Prostate gland (tissue), 2 donors: ENCODE measurements at regions not wholly inside any gene's neighbourhood (a gene's known extent, or its start where the extent isn't known, plus 50 kb on each side); places are given as distances from the start of the nearest gene placed in this dataset.

Source experiments
- DNase-seq: peaks from one replicate; pipeline ENCODE4 v3.0.0-alpha.2; 2019; ENCODE audit warnings: low spot score
- H3K27ac ChIP-seq, 2 donors: fragments of 200-600 bp; sonication (generic); 2 replicates each; pipeline ENCODE4 v1.5.1; 2017 to 2019
- H3K27me3 ChIP-seq: fragments of 200-600 bp; sonication (generic); replicated peaks from 2 replicates; pipeline ENCODE4 v1.5.1; 2019; ENCODE audit not compliant: insufficient read depth
- H3K36me3 ChIP-seq, 2 donors: fragments of 200-600 bp; sonication (generic); 1 replicate in 1 of 2; 2 replicates in 1 of 2; pipeline versions ENCODE4 v1.5.1 to v1.8.1; 2017 to 2019
- H3K4me1 ChIP-seq: fragments of 200-600 bp; sonication (generic); replicated peaks from 2 replicates; pipeline ENCODE4 v1.5.1; 2019
- H3K4me3 ChIP-seq, 2 donors: fragments of 200-600 bp; sonication (generic); 2 replicates each; pipeline ENCODE4 v1.5.1; 2017 to 2019
- H3K9me3 ChIP-seq: fragments of 200-600 bp; sonication (generic); 2 replicates; pipeline ENCODE4 v1.5.1; 2017
- CTCF ChIP-seq, 4 experiments: fragments of 200-600 bp in 2 of 4; fragments of 450-650 bp in 2 of 4; sonication (generic) in 2 of 4; IDR thresholded peaks; 1 replicate in 3 of 4; 2 replicates in 1 of 4; pipeline ENCODE4 v1.5.1; 2016 to 2019; ENCODE audit warnings: antibody characterized with exemption in 4 of 4, mild to moderate bottlenecking in 2 of 4, moderate library complexity in 2 of 4
- POLR2A ChIP-seq: fragments of 450-650 bp; IDR thresholded peaks from one replicate; pipeline ENCODE4 v1.6.1; 2016; ENCODE audit warnings: antibody characterized with exemption, mild to moderate bottlenecking
- POLR2AphosphoS5 ChIP-seq: sonication (generic); formaldehyde crosslinking; IDR thresholded peaks from one replicate; pipeline ENCODE4 v1.6.1; 2017; ENCODE audit warnings: antibody characterized with exemption
- WGBS: methylation state at CpG from one replicate; pipeline ENCODE4 v1.1.5; 2018; 5-methylcytosine and 5-hydroxymethylcytosine counted together
- intact Hi-C: fragments of 100-400 bp; cut with DNase I; formaldehyde crosslinking; loops from one replicate; pipeline ENCODE4 v1.14.2; 2022

GRCh38 chr4:127148165-127148564 lies 484.6 kb upstream of the INTU start:
- Histone ChIP-seq H3K4me1 (no peaks in the 10 kb centered on the region), H3K36me3 (no peaks in the 10 kb centered on the region), H3K4me3 (no peak overlapping the region), H3K9me3 (no peaks in the 10 kb centered on the region), H3K27ac (no peak overlapping the region), H3K27me3 (no peaks in the 10 kb centered on the region)
- no peak for DNase-seq
- no peak for TF ChIP-seq POLR2A
- no peak for TF ChIP-seq CTCF (IDR thresholded peaks at IDR 0.05)
- TF ChIP-seq POLR2AphosphoS5: no peak
- intact Hi-C loops: no loop called here

GRCh38 chr4:127149086-127149485 lies 483.7 kb upstream of the INTU start:
- no peaks in the 10 kb centered on the region for H3K27me3 ChIP-seq
- intact Hi-C loops: no loop called here

GRCh38 chr4:127151941-127152340 lies 480.8 kb upstream of the INTU start:
- Histone ChIP-seq H3K27ac (no peak overlapping the region), H3K4me3 (no peak overlapping the region), H3K4me1 (no peaks in the 10 kb centered on the region), H3K9me3 (no peaks in the 10 kb centered on the region), H3K36me3 (no peaks in the 10 kb centered on the region), H3K27me3 (no peaks in the 10 kb centered on the region)
- DNase-seq: no peak
- intact Hi-C loops: no loop called here
- no peak for TF ChIP-seq POLR2AphosphoS5
- no peak for TF ChIP-seq POLR2A
- TF ChIP-seq CTCF (IDR thresholded peaks at IDR 0.05): no peak

More at GRCh38 chr4:127149086-127149485, 483.7 kb upstream of the INTU start:
- Histone ChIP-seq H3K27ac (no peak overlapping the region), H3K4me1 (no peaks in the 10 kb centered on the region), H3K4me3 (no peak overlapping the region), H3K9me3 (no peaks in the 10 kb centered on the region), H3K36me3 (no peaks in the 10 kb centered on the region)
- DNase-seq: no peak
- WGBS: 88% methylated on average over 3 of the region's 3 CpGs
- no peak for TF ChIP-seq POLR2AphosphoS5
- TF ChIP-seq CTCF (IDR thresholded peaks at IDR 0.05): no peak
- TF ChIP-seq POLR2A: no peak

GRCh38 chr4:127155116-127155515 lies 477.6 kb upstream of the INTU start:
- Histone ChIP-seq H3K27ac (no peak overlapping the region), H3K36me3 (no peaks in the 10 kb centered on the region), H3K4me3 (no peak overlapping the region), H3K4me1 (no peaks in the 10 kb centered on the region), H3K27me3 (no peaks in the 10 kb centered on the region), H3K9me3 (no peaks in the 10 kb centered on the region)
- WGBS: 98% methylated on average over 2 of the region's 2 CpGs
- intact Hi-C loops: no loop called here
- no peak for TF ChIP-seq POLR2AphosphoS5
- TF ChIP-seq CTCF (IDR thresholded peaks at IDR 0.05): no peak
- no peak for TF ChIP-seq POLR2A
- DNase-seq: no peak

- no peak overlapping the region for H3K27ac ChIP-seq
- 75% methylated on average over 1 of the region's 1 CpG for WGBS
Measured at GRCh38 chr4:127155555-127155954, 477.2 kb upstream of the INTU start.

More at GRCh38 chr4:127155555-127155954, 477.2 kb upstream of the INTU start:
- no peaks in the 10 kb centered on the region for H3K36me3 ChIP-seq
- DNase-seq: no peak
- no peak overlapping the region for H3K4me3 ChIP-seq
- intact Hi-C loops: no loop called here
- no peaks in the 10 kb centered on the region for H3K27me3 ChIP-seq
- H3K4me1 ChIP-seq: no peaks in the 10 kb centered on the region
- no peak for TF ChIP-seq POLR2AphosphoS5
- TF ChIP-seq POLR2A: no peak
- TF ChIP-seq CTCF (IDR thresholded peaks at IDR 0.05): no peak
- no peaks in the 10 kb centered on the region for H3K9me3 ChIP-seq
